ENCODE measurements at regions not wholly inside any gene's neighbourhood (a gene's known extent, or its start where the extent isn't known, plus 50 kb on each side); places are given as distances from the start of the nearest gene placed in this dataset.

- dilution Hi-C loops (cut with HindIII; ENCODE audit: low sequenced_read_pairs, unreplicated experiment) (no loop called here), in situ Hi-C loops (cut with MboI; ENCODE audit: low sequenced_read_pairs) (no loop called here), intact Hi-C loops (cut with micrococcal nuclease) (no loop called here)
- H3K79me1 ChIP-seq (ENCODE audit: low read depth in 1 of 2, low read length in 2 of 2), result no peaks in the 10 kb centered on the region
- TF ChIP-seq RAD21 (IDR thresholded peaks at IDR 0.05; ENCODE audit: low read length) (no peak), MAZ (IDR thresholded peaks at IDR 0.05; ENCODE audit: borderline replicate concordance, low read depth, low read length) (no peak), RCOR1 (IDR thresholded peaks at IDR 0.05; ENCODE audit: insufficient replicate concordance, low read length) (no peak), FOS (IDR thresholded peaks at IDR 0.05; ENCODE audit: low read depth, low read length) (no peak), USF2 (IDR thresholded peaks at IDR 0.05; ENCODE audit: low read depth, low read length) (no peak), CHD1 (IDR thresholded peaks at IDR 0.05; ENCODE audit: low read depth, low read length) (no peak), BHLHE40 (IDR thresholded peaks at IDR 0.05; ENCODE audit: low read depth, low read length) (no peak)
- TF ChIP-seq, protein P1, sequence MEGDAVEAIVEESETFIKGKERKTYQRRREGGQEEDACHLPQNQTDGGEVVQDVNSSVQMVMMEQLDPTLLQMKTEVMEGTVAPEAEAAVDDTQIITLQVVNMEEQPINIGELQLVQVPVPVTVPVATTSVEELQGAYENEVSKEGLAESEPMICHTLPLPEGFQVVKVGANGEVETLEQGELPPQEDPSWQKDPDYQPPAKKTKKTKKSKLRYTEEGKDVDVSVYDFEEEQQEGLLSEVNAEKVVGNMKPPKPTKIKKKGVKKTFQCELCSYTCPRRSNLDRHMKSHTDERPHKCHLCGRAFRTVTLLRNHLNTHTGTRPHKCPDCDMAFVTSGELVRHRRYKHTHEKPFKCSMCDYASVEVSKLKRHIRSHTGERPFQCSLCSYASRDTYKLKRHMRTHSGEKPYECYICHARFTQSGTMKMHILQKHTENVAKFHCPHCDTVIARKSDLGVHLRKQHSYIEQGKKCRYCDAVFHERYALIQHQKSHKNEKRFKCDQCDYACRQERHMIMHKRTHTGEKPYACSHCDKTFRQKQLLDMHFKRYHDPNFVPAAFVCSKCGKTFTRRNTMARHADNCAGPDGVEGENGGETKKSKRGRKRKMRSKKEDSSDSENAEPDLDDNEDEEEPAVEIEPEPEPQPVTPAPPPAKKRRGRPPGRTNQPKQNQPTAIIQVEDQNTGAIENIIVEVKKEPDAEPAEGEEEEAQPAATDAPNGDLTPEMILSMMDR (conservative IDR thresholded peaks at IDR 0.05; ENCODE audit: low read depth, low read length), result no peak
- H2AK5ac ChIP-seq (ENCODE audit: low read depth, low read length), result no peak overlapping the region
- no peak overlapping the region for H2AK9ac ChIP-seq (replicated peaks; ENCODE audit: low read depth, low read length, poor library complexity)
- H2BK15ac ChIP-seq (ENCODE audit: low read depth, low read length), result no peak overlapping the region
- H3K9me3 ChIP-seq (ENCODE audit: control insufficient read depth, insufficient read depth, low read length), result no peaks in the 10 kb centered on the region
- no peak overlapping the region for H4K8ac ChIP-seq (ENCODE audit: low read depth in 2 of 2, low read length in 2 of 2)
- ChIA-PET CTCF (no interaction called here), POLR2A (ENCODE audit: unreplicated experiment) (no interaction called here)
- no peaks in the 10 kb centered on the region for H4K20me1 ChIP-seq (ENCODE audit: insufficient read depth, low read length)
- no peak overlapping the region for H3K14ac ChIP-seq (replicated peaks; ENCODE audit: low read depth, low read length)
- H3K4ac ChIP-seq (ENCODE audit: low read depth, low read length), result no peak overlapping the region
- H2BK120ac ChIP-seq (ENCODE audit: low read depth, low read length), result no peak overlapping the region
- H3K4me3 ChIP-seq (ENCODE audit: insufficient read depth, low read depth, low read length), result no peak overlapping the region
- WGBS, 2 experiments (ENCODE audit: extremely low coverage in 2 of 2, insufficient read length in 1 of 2), result no CpG with 5 or more reads among the region's 4 CpGs
- H3K36me3 ChIP-seq (ENCODE audit: control insufficient read depth, insufficient read depth, low read length), result no peaks in the 10 kb centered on the region
- no peak overlapping the region for H2BK20ac ChIP-seq (ENCODE audit: low read depth, low read length)
- no peak overlapping the region for H3K23ac ChIP-seq (ENCODE audit: low read depth, low read length)
- no peak overlapping the region for H3K18ac ChIP-seq (ENCODE audit: low read depth, low read length)
- H3K27ac ChIP-seq (ENCODE audit: insufficient read depth, low read length), result no peak overlapping the region
- no peak for ATAC-seq (ENCODE audit: low read depth)
- H3K4me1 ChIP-seq (ENCODE audit: control insufficient read depth, insufficient read depth, low read length), result no peaks in the 10 kb centered on the region
- no peak overlapping the region for H4K5ac ChIP-seq (ENCODE audit: low read depth, low read length)
- no peaks in the 10 kb centered on the region for H3K27me3 ChIP-seq (ENCODE audit: control insufficient read depth, insufficient read depth, low read length)
- no peak overlapping the region for H3K9ac ChIP-seq (ENCODE audit: low read depth, low read length)
- no peak overlapping the region for H2AFZ ChIP-seq (replicated peaks; ENCODE audit: low read length, poor library complexity)
- H3K9me1 ChIP-seq (ENCODE audit: insufficient read depth, low read length), result no peaks in the 10 kb centered on the region
- H4K91ac ChIP-seq (ENCODE audit: insufficient read depth, low read depth, low read length), result no peak overlapping the region
- no peak for DNase-seq
- no TSS peak for BruUV-seq (replicated peaks)
- H2BK5ac ChIP-seq (ENCODE audit: low read depth, low read length, poor library complexity, severe bottlenecking), result no peak overlapping the region
- no peak overlapping the region for H3K56ac ChIP-seq (ENCODE audit: extremely low read depth, insufficient read depth, low read length)
- no peak overlapping the region for H3K4me2 ChIP-seq (ENCODE audit: low read depth, low read length)
Measured at GRCh38 chr5:162641142-162641813, 573.7 kb downstream of the GABRG2 start.

Measured in IMR-90 (cell line).